Esophagus muscularis mucosa (tissue), 4 donors: ENCODE measurements at regions not wholly inside any gene's neighbourhood (a gene's known extent, or its start where the extent isn't known, plus 50 kb on each side); places are given as distances from the start of the nearest gene placed in this dataset.
"Not testable (repeated sequence)": the region's sequence is repeated elsewhere in the genome, so short reads cannot be mapped to it uniquely, and the experiment has no call there.

ENCODE experiments used
- DNase-seq: peaks from one replicate; pipeline ENCODE4 v3.0.0-alpha.2; 2017; ENCODE audit errors: extremely low spot score
- H3K27ac ChIP-seq, 4 donors: fragments of 200-600 bp; sonication (generic); replicated peaks in 1 of 4; 1 replicate in 3 of 4; 2 replicates in 1 of 4; pipeline ENCODE4 v1.5.1; 2016 to 2019; ENCODE audit warnings: mild to moderate bottlenecking in 1 of 4
- H3K27me3 ChIP-seq, 4 donors: fragments of 200-600 bp; sonication (generic); one replicate each; pipeline versions ENCODE4 v1.5.1 to v1.6.0; 2016 to 2019
- H3K36me3 ChIP-seq, 4 donors: fragments of 200-600 bp; sonication (generic); one replicate each; pipeline ENCODE4 v1.5.1; 2016 to 2019
- H3K4me1 ChIP-seq, 4 donors: fragments of 200-600 bp; sonication (generic); one replicate each; pipeline ENCODE4 v1.5.1; 2016 to 2019
- H3K4me3 ChIP-seq, 4 donors: fragments of 200-600 bp; sonication (generic); 1 replicate in 2 of 4; 2 replicates in 2 of 4; pipeline ENCODE4 v1.5.1; 2016 to 2019; ENCODE audit warnings: mild to moderate bottlenecking in 4 of 4, moderate library complexity in 1 of 4
- H3K9me3 ChIP-seq, 4 donors: fragments of 200-600 bp; sonication (generic); 1 replicate in 3 of 4; 2 replicates in 1 of 4; pipeline ENCODE4 v1.5.1; 2016 to 2019
- EP300 ChIP-seq: sonication (generic); formaldehyde crosslinking; IDR thresholded peaks from one replicate; pipeline ENCODE4 v1.6.1; 2017; ENCODE audit warnings: antibody characterized with exemption
- POLR2A ChIP-seq: fragments of 450-650 bp; IDR thresholded peaks from one replicate; pipeline ENCODE4 v1.6.1; 2017; ENCODE audit warnings: antibody characterized with exemption, moderate library complexity, mild to moderate bottlenecking, low read depth
- POLR2AphosphoS5 ChIP-seq, 2 donors: sonication (generic); formaldehyde crosslinking; IDR thresholded peaks; one replicate each; pipeline ENCODE4 v1.6.1; 2017; ENCODE audit warnings: antibody characterized with exemption in 2 of 2
- WGBS: methylation state at CpG from one replicate; pipeline ENCODE4 v1.1.5; 2018; 5-methylcytosine and 5-hydroxymethylcytosine counted together
- intact Hi-C: fragments of 100-400 bp; cut with DNase I; formaldehyde crosslinking; loops from one replicate; pipeline ENCODE4 v1.15.1; 2023
- TF ChIP-seq, protein P1 (sequence below), 3 experiments: fragments of 200-600 bp in 2 of 3; fragments of 450-650 bp in 1 of 3; sonication (generic) in 2 of 3; IDR thresholded peaks; one replicate each; pipeline ENCODE4 v1.5.1; 2017 to 2019; ENCODE audit warnings: antibody characterized with exemption in 3 of 3, mild to moderate bottlenecking in 2 of 3, moderate library complexity in 1 of 3

DNA sequence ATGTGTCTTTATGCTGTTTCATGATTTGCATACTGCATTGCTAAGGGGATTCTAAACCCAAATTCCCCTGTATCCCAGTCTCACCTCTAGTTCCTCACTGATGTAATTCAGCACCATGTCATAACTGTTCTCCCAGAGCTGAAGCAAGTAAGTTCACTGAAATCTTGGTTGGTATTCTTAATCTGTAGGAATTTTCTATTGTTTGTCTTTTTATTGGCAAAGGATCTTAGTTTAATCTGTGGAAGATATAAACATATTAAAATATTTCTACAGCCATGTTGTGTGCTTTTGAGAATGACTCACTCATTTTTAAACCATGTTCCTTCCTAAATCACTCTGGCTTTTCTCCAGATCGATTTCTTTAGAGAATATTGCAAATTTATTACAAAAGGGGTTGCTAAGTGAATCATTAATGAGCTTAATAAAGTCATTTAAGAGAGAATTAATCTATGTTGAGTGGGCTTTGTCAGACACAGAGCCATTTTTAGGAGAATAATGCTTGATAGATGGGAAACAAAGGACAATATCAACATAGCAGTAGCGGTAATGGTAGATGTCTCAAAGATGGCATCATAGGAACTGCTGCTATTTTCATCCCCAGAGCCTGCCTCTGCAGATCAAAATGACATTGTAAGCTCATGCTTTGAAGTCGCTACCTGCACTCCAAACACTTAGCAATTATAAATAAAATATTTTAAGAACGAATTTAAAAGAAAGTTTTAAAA, 110.0 kb downstream of the ENC1 start:
- H3K4me1 ChIP-seq: peaks cover 0 to 17% (median 6%) of the 10 kb centered on the region in 4 donors
- no peaks in the 10 kb centered on the region for H3K36me3 ChIP-seq
- H3K4me3 ChIP-seq: no peak overlapping the region
- intact Hi-C loops: no loop called here
- H3K27ac ChIP-seq: no peak overlapping the region
- no peak for DNase-seq
- H3K9me3 ChIP-seq: peaks cover 0 to 19% (median 5%) of the 10 kb centered on the region in 4 donors
- WGBS: 44% methylated on average over 4 of the region's 4 CpGs
- no peaks in the 10 kb centered on the region for H3K27me3 ChIP-seq
- TF ChIP-seq POLR2AphosphoS5 (IDR thresholded peaks at IDR 0.05): no peak
- TF ChIP-seq POLR2A: no peak
- TF ChIP-seq EP300: no peak
- TF ChIP-seq, protein P1, sequence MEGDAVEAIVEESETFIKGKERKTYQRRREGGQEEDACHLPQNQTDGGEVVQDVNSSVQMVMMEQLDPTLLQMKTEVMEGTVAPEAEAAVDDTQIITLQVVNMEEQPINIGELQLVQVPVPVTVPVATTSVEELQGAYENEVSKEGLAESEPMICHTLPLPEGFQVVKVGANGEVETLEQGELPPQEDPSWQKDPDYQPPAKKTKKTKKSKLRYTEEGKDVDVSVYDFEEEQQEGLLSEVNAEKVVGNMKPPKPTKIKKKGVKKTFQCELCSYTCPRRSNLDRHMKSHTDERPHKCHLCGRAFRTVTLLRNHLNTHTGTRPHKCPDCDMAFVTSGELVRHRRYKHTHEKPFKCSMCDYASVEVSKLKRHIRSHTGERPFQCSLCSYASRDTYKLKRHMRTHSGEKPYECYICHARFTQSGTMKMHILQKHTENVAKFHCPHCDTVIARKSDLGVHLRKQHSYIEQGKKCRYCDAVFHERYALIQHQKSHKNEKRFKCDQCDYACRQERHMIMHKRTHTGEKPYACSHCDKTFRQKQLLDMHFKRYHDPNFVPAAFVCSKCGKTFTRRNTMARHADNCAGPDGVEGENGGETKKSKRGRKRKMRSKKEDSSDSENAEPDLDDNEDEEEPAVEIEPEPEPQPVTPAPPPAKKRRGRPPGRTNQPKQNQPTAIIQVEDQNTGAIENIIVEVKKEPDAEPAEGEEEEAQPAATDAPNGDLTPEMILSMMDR (IDR thresholded peaks at IDR 0.05): no peak

DNA sequence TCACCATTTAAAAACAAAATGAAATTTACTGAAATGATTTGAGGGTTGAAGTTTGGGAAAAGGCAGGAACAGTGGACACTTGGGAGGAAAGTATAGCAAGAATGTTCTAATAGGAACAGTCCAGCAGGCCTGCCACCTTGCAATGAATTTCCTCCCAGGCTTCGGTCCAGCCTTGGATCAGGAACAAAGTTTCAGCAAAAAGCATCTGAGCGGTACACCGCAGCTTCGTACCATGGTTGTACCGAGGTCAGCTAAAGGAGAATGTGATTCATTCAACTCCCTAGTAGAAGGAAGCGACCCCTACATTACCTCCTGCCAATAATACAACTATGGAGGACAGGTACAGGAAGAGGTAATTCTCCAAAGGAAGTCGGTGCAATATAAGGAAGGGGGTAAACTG, 111.4 kb downstream of the ENC1 start:
- Histone ChIP-seq H3K4me1 (peaks cover 0 to 17% (median 6%) of the 10 kb centered on the region in 4 donors), H3K4me3 (no peak overlapping the region), H3K27ac (no peak overlapping the region), H3K36me3 (no peaks in the 10 kb centered on the region), H3K9me3 (peaks cover 0 to 12% (median 1%) of the 10 kb centered on the region in 4 donors), H3K27me3 (no peaks in the 10 kb centered on the region)
- DNase-seq: no peak
- intact Hi-C loops: no loop called here
- WGBS: 76% methylated on average over 7 of the region's 7 CpGs
- TF ChIP-seq POLR2AphosphoS5 (IDR thresholded peaks at IDR 0.05) (no peak), EP300 (no peak), POLR2A (no peak)
- TF ChIP-seq, protein P1 (IDR thresholded peaks at IDR 0.05): no peak

DNA sequence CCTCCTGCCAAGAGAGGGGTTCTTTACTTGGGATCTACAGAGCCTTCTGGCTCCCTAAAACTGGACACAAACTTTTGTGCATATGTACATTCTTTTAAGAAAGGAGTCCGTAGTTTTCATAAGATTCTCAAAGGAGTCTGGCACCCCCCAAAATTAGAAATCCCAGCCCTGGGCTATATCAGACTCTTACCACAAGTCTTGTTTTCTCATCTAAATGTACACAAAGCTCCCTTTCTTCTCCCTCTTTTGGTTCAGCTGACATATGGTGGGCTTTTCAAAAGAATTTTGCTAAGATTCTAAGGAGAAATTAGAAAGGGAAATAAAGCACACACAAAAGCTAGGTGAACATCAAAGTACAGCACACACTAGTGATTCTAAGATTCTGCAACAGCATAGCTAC, 114.4 kb downstream of the ENC1 start:
- 100% methylated on average over 1 of the region's 1 CpG for WGBS
- Histone ChIP-seq H3K4me3 (no peak overlapping the region), H3K4me1 (peaks cover 0 to 17% (median 6%) of the 10 kb centered on the region in 4 donors), H3K27me3 (no peaks in the 10 kb centered on the region), H3K36me3 (no peaks in the 10 kb centered on the region), H3K9me3 (no peaks in the 10 kb centered on the region), H3K27ac (no peak overlapping the region)
- intact Hi-C loops: no loop called here
- TF ChIP-seq, protein P1 (IDR thresholded peaks at IDR 0.05): no peak
- TF ChIP-seq EP300: no peak
- TF ChIP-seq POLR2AphosphoS5 (IDR thresholded peaks at IDR 0.05): no peak
- TF ChIP-seq POLR2A: no peak
- no peak for DNase-seq

DNA sequence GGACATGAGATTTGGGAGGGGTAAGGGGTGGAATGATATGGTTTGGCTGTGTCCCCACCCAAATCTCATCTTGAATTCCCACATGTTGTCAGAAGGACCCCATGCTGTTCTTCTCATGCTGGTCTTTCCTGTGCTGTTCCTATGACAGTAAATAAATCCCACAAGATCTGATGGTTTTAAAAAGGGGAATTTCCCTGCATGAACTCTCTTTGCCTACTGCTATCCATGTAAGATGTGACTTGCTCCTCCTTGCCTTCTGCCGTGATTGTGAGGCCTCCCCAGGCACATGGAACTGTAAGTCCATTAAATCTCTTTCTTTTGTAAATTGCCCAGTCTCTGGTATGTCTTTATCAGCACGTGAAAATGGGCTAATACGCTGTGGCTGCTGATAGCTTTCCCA, 115.8 kb downstream of the ENC1 start:
- H3K9me3 ChIP-seq, H3K4me3 ChIP-seq, H3K36me3 ChIP-seq, H3K27ac ChIP-seq, H3K4me1 ChIP-seq, intact Hi-C loops, DNase-seq, H3K27me3 ChIP-seq: not testable (repeated sequence)
- 91% methylated on average over 3 of the region's 3 CpGs for WGBS

DNA sequence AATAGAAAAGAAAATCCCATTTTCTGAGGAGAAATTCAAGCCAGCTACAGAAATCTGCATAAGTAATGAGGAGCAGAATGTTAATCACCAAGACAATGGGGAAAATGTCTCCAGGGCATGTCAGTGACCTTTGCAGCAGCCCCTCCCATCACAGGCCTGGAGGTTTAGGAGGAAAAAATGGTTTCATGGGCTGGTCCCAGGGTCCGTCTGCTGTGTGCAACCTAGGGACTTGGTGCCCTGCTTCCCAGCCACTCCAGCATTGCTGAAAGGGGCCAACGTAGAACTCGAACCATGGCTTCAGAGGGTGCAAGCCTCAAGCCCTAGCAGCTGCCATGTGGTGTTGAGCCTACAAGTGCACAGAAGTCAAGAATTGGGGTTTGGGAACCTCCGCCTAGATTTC, 116.8 kb downstream of the ENC1 start:
- WGBS: 91% methylated on average over 4 of the region's 4 CpGs
- intact Hi-C loops, H3K4me1 ChIP-seq, H3K27ac ChIP-seq, H3K4me3 ChIP-seq, H3K27me3 ChIP-seq, H3K36me3 ChIP-seq, DNase-seq, H3K9me3 ChIP-seq: not testable (repeated sequence)

DNA sequence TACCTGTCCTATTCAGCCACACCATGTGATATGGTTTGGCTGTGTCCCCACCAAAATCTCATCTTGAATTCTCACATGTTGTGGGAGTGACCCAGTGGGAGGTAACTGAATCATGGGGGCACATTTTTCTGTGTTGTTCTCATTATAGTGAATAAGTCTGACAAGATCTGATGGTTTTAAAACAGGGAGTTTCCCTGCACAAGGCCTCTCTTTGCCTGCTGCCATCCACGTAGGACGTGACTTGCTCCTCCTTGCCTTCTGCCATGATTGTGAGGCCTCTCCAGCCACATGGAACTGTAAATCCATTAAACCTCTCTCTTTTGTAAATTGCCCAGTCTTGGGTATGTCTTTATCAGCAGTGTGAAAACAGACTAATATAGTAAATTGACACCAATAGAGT, 117.7 kb downstream of the ENC1 start:
- H3K27me3 ChIP-seq, H3K4me1 ChIP-seq, H3K36me3 ChIP-seq, H3K4me3 ChIP-seq, H3K27ac ChIP-seq, H3K9me3 ChIP-seq, intact Hi-C loops, DNase-seq: not testable (repeated sequence)
- 97% methylated on average over 2 of the region's 2 CpGs for WGBS
